GM10266 (cell line): ENCODE measurements at regions not wholly inside any gene's neighbourhood (a gene's known extent, or its start where the extent isn't known, plus 50 kb on each side); places are given as distances from the start of the nearest gene placed in this dataset.

Source experiments
- DNase-seq: peaks from one replicate; pipeline ENCODE4 v3.0.0; 2012; ENCODE audit errors: extremely low spot score
- CTCF ChIP-seq: IDR thresholded peaks from 2 replicates; pipeline ENCODE4 v1.5.1; 2012; ENCODE audit warnings: mild to moderate bottlenecking, low read depth; ENCODE audit not compliant: control insufficient read depth, insufficient read depth; ENCODE audit errors: missing control alignments

GRCh38 chr1:216925962-216926625 lies 202.9 kb upstream of the ESRRG start:
- DNase-seq: no peak
- TF ChIP-seq CTCF: no peak

- no peak for TF ChIP-seq CTCF
- no peak for DNase-seq
Measured at GRCh38 chr1:216924732-216925131, 201.5 kb upstream of the ESRRG start.

- DNase-seq: no peak
- TF ChIP-seq CTCF: no peak
Measured at GRCh38 chr1:216923601-216924000, 200.4 kb upstream of the ESRRG start.

- DNase-seq: no peak
- TF ChIP-seq CTCF: no peak
Measured at GRCh38 chr1:216922406-216922805, 199.2 kb upstream of the ESRRG start.

GRCh38 chr1:216921866-216922265 lies 198.6 kb upstream of the ESRRG start:
- no peak for TF ChIP-seq CTCF
- no peak for DNase-seq

GRCh38 chr1:216919060-216919970 lies 196.1 kb upstream of the ESRRG start:
- no peak for TF ChIP-seq CTCF
- no peak for DNase-seq
